GM21723 (cell line): ENCODE measurements at regions not wholly inside any gene's neighbourhood (a gene's known extent, or its start where the extent isn't known, plus 50 kb on each side); places are given as distances from the start of the nearest gene placed in this dataset.
A peak's percentile ranks its signal among the peaks of the same experiment; 100 is the strongest.
"Not testable (repeated sequence)": the region's sequence is repeated elsewhere in the genome, so short reads cannot be mapped to it uniquely, and the experiment has no call there.

ENCODE experiments used
- ATAC-seq: cut with Tn5 transposase; IDR thresholded peaks from one replicate; pipeline ENCODE4 v1.9.1; 2021; ENCODE audit warnings: mild to moderate bottlenecking, moderate library complexity; ENCODE audit not compliant: unreplicated experiment

DNA sequence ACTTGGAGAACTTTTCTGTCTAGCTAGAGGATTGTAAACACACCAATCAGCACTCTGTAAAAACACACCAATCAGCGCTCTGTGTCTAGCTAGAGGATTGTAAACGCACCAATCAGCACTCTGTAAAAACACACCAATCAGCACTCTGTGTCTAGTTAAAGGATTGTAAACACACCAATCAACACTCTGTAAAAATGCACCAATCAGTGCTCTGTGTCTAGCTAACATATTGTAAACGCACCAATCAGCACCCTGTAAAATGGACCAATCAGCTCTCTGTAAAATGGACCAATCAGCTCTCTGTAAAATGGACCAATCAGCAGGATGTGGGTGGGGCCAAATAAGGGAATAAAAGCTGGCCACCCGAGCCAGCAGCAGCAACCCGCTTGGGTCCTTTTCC lies 91.1 kb upstream of the KRAS start:
- not testable (repeated sequence) for ATAC-seq

GRCh38 chr12:25337916-25338315 lies 87.2 kb upstream of the KRAS start:
- ATAC-seq: no peak

- ATAC-seq: peak; percentile 84
Observed at GRCh38 chr12:25332143-25332542, 81.4 kb upstream of the KRAS start.

GRCh38 chr12:25328072-25328712 lies 77.5 kb upstream of the KRAS start:
- no peak for ATAC-seq

DNA sequence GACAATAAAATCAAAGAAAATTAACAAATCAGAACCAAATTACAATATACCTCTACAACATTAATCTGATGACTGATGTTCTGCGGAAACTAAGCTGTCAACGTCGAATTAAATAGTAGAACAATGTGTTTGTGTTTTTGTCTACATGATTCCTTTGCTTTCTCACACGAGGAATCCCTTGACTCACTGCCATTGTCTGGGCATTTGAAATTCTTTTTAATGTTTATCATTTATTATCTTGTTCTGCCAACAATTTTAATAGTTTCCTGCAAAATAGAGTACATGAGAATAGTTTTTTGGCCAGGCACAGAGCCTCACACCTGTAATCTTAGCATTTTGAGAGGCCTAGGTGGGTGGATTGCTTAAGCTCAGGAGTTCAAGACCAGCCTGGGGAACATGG lies 76.6 kb upstream of the KRAS start:
- ATAC-seq: no peak

DNA sequence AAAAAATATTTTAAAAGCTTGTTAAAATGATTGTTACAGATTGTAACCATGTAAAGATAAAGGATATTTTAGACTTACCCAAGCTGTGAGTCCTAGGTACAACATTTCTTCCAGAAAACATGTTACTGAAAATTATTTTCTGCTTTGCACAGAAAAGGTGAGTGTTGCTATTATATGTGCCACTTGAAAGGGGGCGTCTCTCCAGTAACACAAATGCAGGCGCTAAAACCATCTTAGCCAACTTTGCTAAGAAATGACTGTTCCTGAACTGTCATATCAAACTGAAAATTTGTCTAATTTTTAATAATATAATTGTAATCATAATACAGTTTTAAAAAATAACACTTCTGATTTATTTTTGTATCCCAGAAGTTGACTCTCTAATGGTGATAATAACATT lies 75.6 kb upstream of the KRAS start:
- ATAC-seq: no peak

DNA sequence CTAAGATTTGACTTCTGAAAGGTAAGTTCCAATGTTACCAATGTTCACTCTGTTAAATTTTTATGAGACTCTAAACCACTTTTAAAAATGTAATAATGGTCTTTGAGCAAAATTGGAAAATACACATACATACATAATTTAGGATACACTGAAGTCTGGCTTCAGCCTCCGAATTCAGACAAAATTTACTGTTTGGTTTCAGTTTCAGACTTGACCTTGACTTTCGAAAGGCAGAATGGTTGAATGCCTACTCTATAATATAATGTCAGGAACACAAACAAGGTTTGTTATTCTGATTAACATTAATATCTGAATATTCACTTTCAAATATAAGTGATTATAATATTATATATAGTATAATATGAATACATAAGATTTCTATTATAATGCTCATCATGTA lies 74.1 kb upstream of the KRAS start:
- no peak for ATAC-seq

GRCh38 chr12:25323581-25323982 lies 72.9 kb upstream of the KRAS start:
- ATAC-seq: no peak

DNA sequence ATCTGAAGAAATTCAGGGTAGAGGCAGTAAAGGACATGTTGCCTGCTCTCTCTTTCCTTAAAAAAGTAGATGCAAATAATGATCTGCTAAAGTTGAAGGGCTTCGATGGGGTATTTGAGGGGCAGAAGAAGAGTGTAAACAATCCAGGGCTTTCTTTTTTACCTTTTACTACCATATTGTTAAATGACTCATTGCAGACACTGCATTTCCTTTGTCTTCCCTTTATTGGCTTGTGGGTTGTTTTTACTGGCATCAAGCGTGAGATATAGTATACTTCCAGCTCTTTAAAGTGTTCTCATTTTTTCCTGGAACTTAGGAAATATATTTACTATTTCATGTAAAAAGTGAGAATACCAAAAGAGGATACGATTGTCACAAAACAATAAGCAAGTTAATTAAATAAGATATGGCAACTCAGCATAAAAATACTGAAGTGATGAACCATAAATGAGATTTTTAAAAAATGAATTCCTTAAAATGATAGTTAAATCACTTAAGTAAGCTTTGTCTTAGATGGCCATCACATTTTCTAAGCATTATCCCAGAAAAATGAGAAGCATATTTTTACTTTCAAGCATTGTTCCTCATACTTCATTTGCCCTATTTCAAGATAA lies 72.3 kb upstream of the KRAS start:
- ATAC-seq: no peak

DNA sequence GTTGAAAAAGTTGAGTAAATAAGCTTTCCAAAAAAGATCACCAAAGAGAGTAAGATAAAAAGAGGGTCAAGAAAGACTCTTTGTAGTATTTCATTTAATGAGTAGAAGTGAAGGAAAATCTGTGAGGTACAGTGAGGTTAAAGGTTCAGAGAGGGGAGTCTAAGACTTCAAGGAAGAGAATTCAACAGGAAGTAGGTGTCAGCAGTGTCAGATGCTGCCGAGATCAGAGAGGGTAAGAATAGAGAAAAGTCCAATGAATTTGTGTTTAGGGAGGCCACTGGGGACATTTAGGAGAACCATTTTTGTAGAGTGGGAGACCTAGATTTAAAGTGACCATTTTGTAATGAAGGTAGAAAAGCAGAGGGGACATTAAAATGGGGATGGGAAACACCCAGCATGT lies 71.6 kb upstream of the KRAS start:
- no peak for ATAC-seq

- no peak for ATAC-seq
Observed at GRCh38 chr12:25321772-25322171, 71.0 kb upstream of the KRAS start.

GRCh38 chr12:25320123-25321006 lies 69.6 kb upstream of the KRAS start:
- peak; percentile 74 for ATAC-seq

- ATAC-seq: no peak
Observed at GRCh38 chr12:25319233-25319984, 68.7 kb upstream of the KRAS start.

- ATAC-seq: no peak
Observed at GRCh38 chr12:25317553-25317952, 66.8 kb upstream of the KRAS start.

- ATAC-seq: no peak
Observed at GRCh38 chr12:25315388-25315787, 64.7 kb upstream of the KRAS start.

DNA sequence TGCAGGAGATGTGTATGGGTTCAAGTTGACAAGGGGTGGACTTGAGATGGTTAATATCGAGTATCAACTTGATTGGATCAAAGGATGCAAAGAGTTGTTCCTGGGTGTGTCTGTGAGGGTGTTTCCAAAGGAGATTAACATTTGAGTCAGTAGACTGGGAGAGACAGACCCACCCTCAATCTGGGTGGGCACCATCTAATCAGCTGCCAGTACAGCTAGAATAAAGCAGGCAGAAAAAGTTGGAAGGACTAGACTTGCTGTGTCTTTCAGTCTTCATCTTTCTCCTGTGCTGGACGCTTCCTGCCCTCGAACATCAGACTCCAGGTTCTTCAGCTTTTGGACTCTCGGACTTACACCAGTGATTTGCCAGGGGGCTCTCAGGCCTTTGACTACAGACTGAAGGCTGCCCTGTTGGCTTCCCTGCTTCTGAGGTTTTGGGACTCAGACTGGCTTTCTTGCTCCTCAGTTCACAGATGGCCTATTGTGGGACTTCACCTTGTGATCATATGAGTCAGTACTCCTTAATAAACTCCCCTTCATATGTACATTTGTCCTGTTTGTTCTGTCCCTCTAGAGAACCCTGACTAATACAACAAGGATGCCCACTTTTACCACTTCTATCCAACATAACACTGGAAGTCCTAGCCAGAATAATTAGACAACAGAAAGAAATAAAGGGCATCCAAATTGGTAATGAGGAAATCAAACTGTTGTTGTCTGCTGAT lies 62.7 kb upstream of the KRAS start:
- not testable (repeated sequence) for ATAC-seq

DNA sequence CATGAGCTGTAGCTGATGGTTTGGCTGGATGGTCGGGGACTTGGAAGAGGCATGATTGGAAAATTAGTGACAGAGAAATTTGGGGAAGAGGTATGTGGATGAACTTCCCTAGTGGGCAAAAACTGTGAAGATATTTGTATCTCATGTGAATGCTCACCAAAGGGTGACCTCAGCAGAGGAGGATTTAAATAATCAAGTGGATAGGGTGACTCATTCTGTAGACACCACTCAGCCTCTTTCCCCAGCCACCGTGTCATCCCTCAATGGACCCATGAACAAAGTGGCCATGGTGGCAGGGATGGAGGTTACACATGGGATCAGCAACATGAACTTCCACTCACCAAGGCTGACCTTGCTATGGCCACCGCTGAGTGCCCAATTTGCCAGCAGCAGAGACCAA lies 60.8 kb upstream of the KRAS start:
- ATAC-seq: no peak

DNA sequence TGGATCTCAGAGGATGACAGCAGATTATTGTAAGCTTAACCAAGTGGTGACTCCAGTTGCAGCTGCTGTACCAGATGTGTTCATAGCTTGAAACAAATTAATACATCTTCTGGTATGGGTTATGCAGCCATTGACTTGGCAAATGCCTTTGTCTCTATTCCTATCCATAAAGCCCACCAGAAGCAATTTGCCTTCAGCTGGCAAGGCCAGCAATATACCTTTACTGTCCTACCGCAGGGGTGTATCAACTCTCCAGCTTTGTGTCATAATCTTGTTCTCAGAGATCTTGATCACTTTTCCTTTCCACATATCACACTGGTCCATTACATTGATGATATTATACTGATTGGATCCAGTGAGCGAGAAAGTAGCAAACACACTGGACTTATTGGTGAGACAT lies 59.3 kb upstream of the KRAS start:
- ATAC-seq: not testable (repeated sequence)

DNA sequence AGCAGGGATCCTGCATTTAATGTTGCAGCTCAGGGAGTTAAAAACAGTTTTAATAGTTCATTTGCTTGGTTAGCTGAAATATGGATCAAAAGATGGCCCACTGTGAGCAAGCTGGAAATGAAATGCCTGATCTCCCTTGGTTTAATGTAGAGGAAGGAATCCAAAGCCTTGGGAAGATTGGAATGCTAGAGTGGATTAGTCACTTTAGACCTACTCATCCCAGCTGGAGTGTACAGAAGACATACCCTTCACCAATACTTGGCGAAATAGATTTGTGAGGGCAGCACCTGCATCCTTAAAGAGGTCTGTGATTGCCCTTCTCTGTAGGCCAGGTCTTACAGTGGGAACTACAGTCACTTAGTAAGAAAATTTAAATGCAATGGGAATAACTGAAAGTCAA lies 58.0 kb upstream of the KRAS start:
- ATAC-seq: no peak

GRCh38 chr12:25307818-25308217 lies 57.1 kb upstream of the KRAS start:
- ATAC-seq: no peak

DNA sequence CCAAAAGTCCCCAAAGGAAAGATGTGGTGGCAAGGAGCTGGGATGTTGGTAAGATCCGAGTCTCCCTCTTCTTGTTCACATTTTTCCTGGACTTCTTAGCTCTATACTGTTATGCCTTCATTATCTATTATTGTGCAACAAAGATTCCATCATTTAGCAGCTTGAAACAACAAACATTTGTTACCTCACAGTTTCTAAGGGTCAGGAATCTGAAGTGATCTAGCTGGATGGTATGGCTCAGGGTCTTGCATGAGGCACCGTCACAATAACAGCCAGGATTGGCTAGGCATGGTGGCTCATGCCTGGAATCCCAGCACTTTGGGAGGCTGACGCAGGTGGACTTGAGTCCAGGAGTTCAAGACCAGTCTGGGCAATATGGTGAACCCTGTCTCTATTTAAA lies 51.1 kb upstream of the KRAS start:
- ATAC-seq: no peak
